ENCODE measurements at regions not wholly inside any gene's neighbourhood (a gene's known extent, or its start where the extent isn't known, plus 50 kb on each side); places are given as distances from the start of the nearest gene placed in this dataset.
A peak's percentile ranks its signal among the peaks of the same experiment; 100 is the strongest.
"Not testable (repeated sequence)": the region's sequence is repeated elsewhere in the genome, so short reads cannot be mapped to it uniquely, and the experiment has no call there.

GRCh38 chr9:17083258-17083657 lies 51.6 kb upstream of the CNTLN start:
- no peaks in the 10 kb centered on the region for H3K4me1 ChIP-seq (ENCODE audit: control insufficient read depth, insufficient read depth, low read length)
- no peak for DNase-seq
- no peaks in the 10 kb centered on the region for H3K27me3 ChIP-seq (ENCODE audit: control insufficient read depth, insufficient read depth, low read length)
- no CpG with 5 or more reads among the region's 7 CpGs for WGBS (ENCODE audit: insufficient coverage, low lambda C conversion rate)
- H3K36me3 ChIP-seq (ENCODE audit: control insufficient read depth, insufficient read depth, low read length): no peaks in the 10 kb centered on the region
- no peaks in the 10 kb centered on the region for H3K9me3 ChIP-seq (ENCODE audit: control insufficient read depth, low read depth, low read length)
- H3K27ac ChIP-seq (ENCODE audit: low read length): no peak overlapping the region
- no peak overlapping the region for H3K4me3 ChIP-seq (ENCODE audit: low read length)

- no peak overlapping the region for H3K4me3 ChIP-seq (ENCODE audit: low read length)
- no peaks in the 10 kb centered on the region for H3K9me3 ChIP-seq (ENCODE audit: control insufficient read depth, low read depth, low read length)
- no peaks in the 10 kb centered on the region for H3K4me1 ChIP-seq (ENCODE audit: control insufficient read depth, insufficient read depth, low read length)
- no peak overlapping the region for H3K27ac ChIP-seq (ENCODE audit: low read length)
- DNase-seq: peak; percentile 9 to 16
- WGBS (ENCODE audit: insufficient coverage, low lambda C conversion rate): no CpG with 5 or more reads among the region's 5 CpGs
- H3K27me3 ChIP-seq (ENCODE audit: control insufficient read depth, insufficient read depth, low read length): no peaks in the 10 kb centered on the region
- H3K36me3 ChIP-seq (ENCODE audit: control insufficient read depth, insufficient read depth, low read length): no peaks in the 10 kb centered on the region
These were observed 52.3 kb upstream of the CNTLN start for GRCh38 chr9:17082343-17083064.

GRCh38 chr9:17081814-17082213 lies 53.0 kb upstream of the CNTLN start:
- Histone ChIP-seq H3K36me3 (ENCODE audit: control insufficient read depth, insufficient read depth, low read length) (no peaks in the 10 kb centered on the region), H3K4me1 (ENCODE audit: control insufficient read depth, insufficient read depth, low read length) (no peaks in the 10 kb centered on the region), H3K27me3 (ENCODE audit: control insufficient read depth, insufficient read depth, low read length) (no peaks in the 10 kb centered on the region), H3K9me3 (ENCODE audit: control insufficient read depth, low read depth, low read length) (no peaks in the 10 kb centered on the region), H3K27ac (ENCODE audit: low read length) (no peak overlapping the region), H3K4me3 (ENCODE audit: low read length) (no peak overlapping the region)
- WGBS (ENCODE audit: insufficient coverage, low lambda C conversion rate): no CpG with 5 or more reads among the region's 2 CpGs
- no peak for DNase-seq

DNA sequence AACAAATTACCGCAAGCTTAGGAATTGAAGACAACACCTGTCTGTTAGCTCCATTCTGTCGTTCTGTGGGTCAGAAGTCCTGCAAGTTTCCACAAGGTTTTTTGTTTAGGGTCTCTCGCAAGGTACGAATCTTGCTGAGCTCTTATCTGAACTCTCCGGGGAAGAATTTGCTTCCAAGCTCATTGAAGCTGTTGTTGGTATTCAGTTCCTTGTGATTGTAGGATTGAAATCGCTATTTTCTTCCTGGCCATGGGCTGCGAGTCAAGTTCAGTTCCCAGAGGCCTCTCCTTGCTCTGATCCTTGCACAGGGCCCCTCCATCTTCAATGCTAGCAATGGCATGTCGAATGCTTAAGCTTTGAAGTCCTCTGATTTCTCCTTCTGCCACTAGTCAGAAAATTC lies 53.5 kb upstream of the CNTLN start:
- no peak for DNase-seq

GRCh38 chr9:17075758-17076485 lies 58.9 kb upstream of the CNTLN start:
- Histone ChIP-seq H3K27me3 (ENCODE audit: control insufficient read depth, insufficient read depth, low read length) (no peaks in the 10 kb centered on the region), H3K9me3 (ENCODE audit: control insufficient read depth, low read depth, low read length) (peaks cover 6% of the 10 kb centered on the region), H3K4me1 (ENCODE audit: control insufficient read depth, insufficient read depth, low read length) (no peaks in the 10 kb centered on the region), H3K36me3 (ENCODE audit: control insufficient read depth, insufficient read depth, low read length) (no peaks in the 10 kb centered on the region), H3K4me3 (ENCODE audit: low read length) (no peak overlapping the region), H3K27ac (ENCODE audit: low read length) (no peak overlapping the region)
- no peak for DNase-seq
- no CpG with 5 or more reads among the region's 3 CpGs for WGBS (ENCODE audit: insufficient coverage, low lambda C conversion rate)

More for the DNA sequence above, 53.5 kb upstream of the CNTLN start:
- H3K27ac ChIP-seq (ENCODE audit: low read length): no peak overlapping the region
- no peaks in the 10 kb centered on the region for H3K9me3 ChIP-seq (ENCODE audit: control insufficient read depth, low read depth, low read length)
- no peaks in the 10 kb centered on the region for H3K27me3 ChIP-seq (ENCODE audit: control insufficient read depth, insufficient read depth, low read length)
- no peak overlapping the region for H3K4me3 ChIP-seq (ENCODE audit: low read length)
- no peaks in the 10 kb centered on the region for H3K36me3 ChIP-seq (ENCODE audit: control insufficient read depth, insufficient read depth, low read length)
- no CpG with 5 or more reads among the region's 8 CpGs for WGBS (ENCODE audit: insufficient coverage, low lambda C conversion rate)
- H3K4me1 ChIP-seq (ENCODE audit: control insufficient read depth, insufficient read depth, low read length): no peaks in the 10 kb centered on the region

DNA sequence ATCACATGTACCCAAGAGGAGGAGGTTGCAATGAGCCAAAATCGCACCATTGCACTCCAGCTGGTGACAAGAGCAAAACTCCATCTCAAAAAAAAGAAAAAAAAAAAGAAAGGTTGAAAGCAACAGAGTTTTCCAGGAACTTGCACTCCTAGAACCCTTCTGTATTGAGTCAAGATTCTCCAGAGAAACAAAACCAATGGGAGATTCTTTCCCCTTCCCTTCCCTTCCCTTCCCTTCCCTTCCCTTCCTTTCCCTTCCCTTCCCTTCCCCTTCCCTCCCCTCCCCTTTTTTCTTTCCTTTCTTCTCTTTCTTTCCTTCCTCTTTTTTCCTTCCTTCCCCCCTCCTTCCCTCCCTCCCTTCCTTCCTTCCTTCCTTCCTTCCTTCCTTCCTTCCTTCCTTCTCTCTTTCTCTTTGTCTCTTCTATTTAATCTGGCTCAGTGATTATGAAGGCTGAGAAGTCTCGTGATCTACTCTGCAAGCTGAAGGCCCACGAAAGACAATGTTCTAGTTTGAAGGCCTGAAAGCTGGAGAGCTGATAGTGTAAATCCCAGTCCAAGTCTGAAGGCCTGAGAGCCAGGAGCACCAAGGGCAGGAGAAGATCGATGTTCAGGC lies 59.6 kb upstream of the CNTLN start:
- Histone ChIP-seq H3K4me3 (ENCODE audit: low read length) (no peak overlapping the region), H3K4me1 (ENCODE audit: control insufficient read depth, insufficient read depth, low read length) (no peaks in the 10 kb centered on the region), H3K9me3 (ENCODE audit: control insufficient read depth, low read depth, low read length) (peaks cover 6% of the 10 kb centered on the region), H3K27me3 (ENCODE audit: control insufficient read depth, insufficient read depth, low read length) (no peaks in the 10 kb centered on the region), H3K27ac (ENCODE audit: low read length) (no peak overlapping the region), H3K36me3 (ENCODE audit: control insufficient read depth, insufficient read depth, low read length) (no peaks in the 10 kb centered on the region)
- DNase-seq: no peak
- no CpG with 5 or more reads among the region's 4 CpGs for WGBS (ENCODE audit: insufficient coverage, low lambda C conversion rate)

- H3K4me1 ChIP-seq (ENCODE audit: control insufficient read depth, insufficient read depth, low read length); H3K9me3 ChIP-seq (ENCODE audit: control insufficient read depth, low read depth, low read length); H3K36me3 ChIP-seq (ENCODE audit: control insufficient read depth, insufficient read depth, low read length); H3K27ac ChIP-seq (ENCODE audit: low read length); H3K27me3 ChIP-seq (ENCODE audit: control insufficient read depth, insufficient read depth, low read length); DNase-seq; H3K4me3 ChIP-seq (ENCODE audit: low read length): not testable (repeated sequence)
- no CpG with 5 or more reads among the region's 22 CpGs for WGBS (ENCODE audit: insufficient coverage, low lambda C conversion rate)
These were observed 62.3 kb upstream of the CNTLN start for GRCh38 chr9:17072563-17072962.

GRCh38 chr9:17068671-17069070 lies 66.2 kb upstream of the CNTLN start:
- Histone ChIP-seq H3K4me1 (ENCODE audit: control insufficient read depth, insufficient read depth, low read length) (no peaks in the 10 kb centered on the region), H3K27ac (ENCODE audit: low read length) (no peak overlapping the region), H3K27me3 (ENCODE audit: control insufficient read depth, insufficient read depth, low read length) (no peaks in the 10 kb centered on the region), H3K36me3 (ENCODE audit: control insufficient read depth, insufficient read depth, low read length) (no peaks in the 10 kb centered on the region), H3K4me3 (ENCODE audit: low read length) (no peak overlapping the region), H3K9me3 (ENCODE audit: control insufficient read depth, low read depth, low read length) (peaks cover 6% of the 10 kb centered on the region)
- no peak for DNase-seq
- 90% methylated on average over 3 of the region's 3 CpGs for WGBS (ENCODE audit: insufficient coverage, low lambda C conversion rate)

DNA sequence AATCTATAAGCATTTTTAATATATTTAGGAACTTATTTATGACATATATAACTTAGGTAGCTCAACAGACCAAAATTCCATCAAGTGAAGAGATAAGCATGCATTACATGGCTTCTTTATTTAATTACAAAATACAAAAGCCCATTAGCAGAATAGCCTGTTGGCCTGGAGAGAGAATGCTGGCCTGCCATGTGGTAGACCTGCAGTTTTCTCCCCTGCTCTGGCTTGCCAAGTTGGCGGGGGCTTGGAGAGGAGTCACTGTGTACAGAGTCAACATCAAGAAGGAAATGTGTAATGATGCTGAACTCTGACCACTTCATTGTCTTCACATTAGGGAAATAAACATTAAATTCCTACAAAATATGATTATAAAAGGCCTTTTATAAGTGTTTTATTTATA lies 69.8 kb upstream of the CNTLN start:
- Histone ChIP-seq H3K4me1 (ENCODE audit: control insufficient read depth, insufficient read depth, low read length) (peaks cover 6% of the 10 kb centered on the region), H3K27me3 (ENCODE audit: control insufficient read depth, insufficient read depth, low read length) (no peaks in the 10 kb centered on the region), H3K9me3 (ENCODE audit: control insufficient read depth, low read depth, low read length) (no peaks in the 10 kb centered on the region), H3K27ac (ENCODE audit: low read length) (no peak overlapping the region), H3K4me3 (ENCODE audit: low read length) (no peak overlapping the region), H3K36me3 (ENCODE audit: control insufficient read depth, insufficient read depth, low read length) (no peaks in the 10 kb centered on the region)
- WGBS (ENCODE audit: insufficient coverage, low lambda C conversion rate): no CpG with 5 or more reads among the region's 1 CpG
- peak in 1 of 2 donors; percentile 9 for DNase-seq

GRCh38 chr9:17064558-17064957 lies 70.3 kb upstream of the CNTLN start:
- DNase-seq: peak in 1 of 2 donors; percentile 16
- WGBS (ENCODE audit: insufficient coverage, low lambda C conversion rate): no CpG with 5 or more reads among the region's 1 CpG
- Histone ChIP-seq H3K9me3 (ENCODE audit: control insufficient read depth, low read depth, low read length) (no peaks in the 10 kb centered on the region), H3K4me1 (ENCODE audit: control insufficient read depth, insufficient read depth, low read length) (peaks cover 6% of the 10 kb centered on the region), H3K27ac (ENCODE audit: low read length) (no peak overlapping the region), H3K27me3 (ENCODE audit: control insufficient read depth, insufficient read depth, low read length) (no peaks in the 10 kb centered on the region), H3K36me3 (ENCODE audit: control insufficient read depth, insufficient read depth, low read length) (no peaks in the 10 kb centered on the region), H3K4me3 (ENCODE audit: low read length) (no peak overlapping the region)
